Activated CD4-positive, alpha-beta T cell treated with anti-CD3 and anti-CD28 coated beads for 36 hours (primary cell): ENCODE measurements at regions not wholly inside any gene's neighbourhood (a gene's known extent, or its start where the extent isn't known, plus 50 kb on each side); places are given as distances from the start of the nearest gene placed in this dataset.

Source experiments
- ATAC-seq: fragments of 200-7000 bp; cut with Tn5 transposase; one replicate; pipeline ENCODE4 v1.10.0; 2021; ENCODE audit warnings: mild to moderate bottlenecking, moderate library complexity
- CTCF ChIA-PET: fragments of 350-600 bp; sonication (Branson Sonifier 250); formaldehyde crosslinking; loops from one replicate; lab custom pipeline; 2021; ENCODE audit warnings: antibody characterized with exemption; lab: Charles Lee
- POLR2A ChIA-PET: fragments of 350-600 bp; sonication (Branson Sonifier 250); formaldehyde crosslinking; loops from one replicate; lab custom pipeline; 2021; ENCODE audit warnings: antibody characterized with exemption, inconsistent platforms; lab: Charles Lee
- DNase-seq: peaks from one replicate; pipeline ENCODE4 v3.0.0-alpha.2; 2020
- H3K27ac Mint-ChIP-seq: one replicate; pipeline ENCODE4 v1.8.0; 2021; ENCODE audit warnings: mixed read lengths
- H3K27me3 Mint-ChIP-seq: one replicate; pipeline ENCODE4 v1.8.0; 2021; ENCODE audit warnings: mixed read lengths
- H3K36me3 Mint-ChIP-seq: one replicate; pipeline ENCODE4 v1.8.0; 2021; ENCODE audit warnings: low read depth, mixed read lengths
- H3K4me1 Mint-ChIP-seq: one replicate; pipeline ENCODE4 v1.8.0; 2021; ENCODE audit warnings: mixed read lengths
- H3K4me3 Mint-ChIP-seq: one replicate; pipeline ENCODE4 v1.8.0; 2021; ENCODE audit warnings: mild to moderate bottlenecking, moderate library complexity, mixed read lengths
- H3K9me3 Mint-ChIP-seq: one replicate; pipeline ENCODE4 v1.8.0; 2021; ENCODE audit warnings: low read depth, mixed read lengths
- intact Hi-C, 2 experiments: fragments of 100-400 bp; cut with DNase I in 1 of 2; cut with micrococcal nuclease in 1 of 2; formaldehyde crosslinking; loops; one replicate each; pipeline versions ENCODE4 v1.14.2 to v1.15.1; 2022 to 2024; cut with DNase I, micrococcal nuclease

- POLR2A ChIA-PET = no interaction called here
- ATAC-seq (no peak), DNase-seq (no peak)
- CTCF ChIA-PET = no interaction called here
- H3K4me3 Mint-ChIP-seq = no peak overlapping the region
- intact Hi-C loops = no loop called here
- no peaks in the 10 kb centered on the region for H3K9me3 Mint-ChIP-seq
- no peak overlapping the region for H3K27ac Mint-ChIP-seq
- H3K4me1 Mint-ChIP-seq = no peaks in the 10 kb centered on the region
- no peaks in the 10 kb centered on the region for H3K27me3 Mint-ChIP-seq
- no peaks in the 10 kb centered on the region for H3K36me3 Mint-ChIP-seq
Observed at GRCh38 chr2:41066168-41066567, 614.3 kb upstream of the SLC8A1 start.

- no peak overlapping the region for H3K27ac Mint-ChIP-seq
- CTCF ChIA-PET = no interaction called here
- H3K4me1 Mint-ChIP-seq = no peaks in the 10 kb centered on the region
- H3K4me3 Mint-ChIP-seq = no peak overlapping the region
- DNase-seq (no peak), ATAC-seq (no peak)
- intact Hi-C loops = no loop called here
- no peaks in the 10 kb centered on the region for H3K27me3 Mint-ChIP-seq
- no peaks in the 10 kb centered on the region for H3K36me3 Mint-ChIP-seq
- POLR2A ChIA-PET = no interaction called here
- no peaks in the 10 kb centered on the region for H3K9me3 Mint-ChIP-seq
Observed at GRCh38 chr2:41068740-41069139, 616.9 kb upstream of the SLC8A1 start.

- POLR2A ChIA-PET = no interaction called here
Observed at GRCh38 chr2:41078341-41078740, 626.5 kb upstream of the SLC8A1 start.

GRCh38 chr2:41079011-41079410 is 627.1 kb upstream of the SLC8A1 start:
- ATAC-seq (no peak), DNase-seq (no peak)
- ChIA-PET POLR2A (no interaction called here), CTCF (no interaction called here)
- no peaks in the 10 kb centered on the region for H3K4me1 Mint-ChIP-seq
- H3K27me3 Mint-ChIP-seq = no peaks in the 10 kb centered on the region
- no peaks in the 10 kb centered on the region for H3K9me3 Mint-ChIP-seq
- no peak overlapping the region for H3K27ac Mint-ChIP-seq
- no peaks in the 10 kb centered on the region for H3K36me3 Mint-ChIP-seq
- no peak overlapping the region for H3K4me3 Mint-ChIP-seq
- intact Hi-C loops = no loop called here

More at GRCh38 chr2:41078341-41078740, 626.5 kb upstream of the SLC8A1 start:
- CTCF ChIA-PET = no interaction called here
- Mint-ChIP-seq H3K9me3 (no peaks in the 10 kb centered on the region), H3K4me1 (no peaks in the 10 kb centered on the region), H3K4me3 (no peak overlapping the region), H3K27ac (no peak overlapping the region), H3K27me3 (no peaks in the 10 kb centered on the region), H3K36me3 (no peaks in the 10 kb centered on the region)
- intact Hi-C loops = no loop called here
- no peak for DNase-seq
- no peak for ATAC-seq

GRCh38 chr2:41084321-41084720 is 632.4 kb upstream of the SLC8A1 start:
- no peaks in the 10 kb centered on the region for H3K36me3 Mint-ChIP-seq
- peaks cover 5% of the 10 kb centered on the region for H3K9me3 Mint-ChIP-seq
- no peak overlapping the region for H3K4me3 Mint-ChIP-seq
- ChIA-PET CTCF (interaction anchor here (0.5 kb wide), 1 partner anchor 45 kb away, joined by 3 read pairs; no protein-coding TSS in a partner anchor), POLR2A (no interaction called here)
- no peak overlapping the region for H3K27ac Mint-ChIP-seq
- DNase-seq = no peak
- intact Hi-C loops = no loop called here
- ATAC-seq = no peak
- H3K4me1 Mint-ChIP-seq = no peaks in the 10 kb centered on the region
- no peaks in the 10 kb centered on the region for H3K27me3 Mint-ChIP-seq

GRCh38 chr2:41087946-41088345 is 636.1 kb upstream of the SLC8A1 start:
- H3K4me3 Mint-ChIP-seq = no peak overlapping the region
- CTCF ChIA-PET = no interaction called here

DNA sequence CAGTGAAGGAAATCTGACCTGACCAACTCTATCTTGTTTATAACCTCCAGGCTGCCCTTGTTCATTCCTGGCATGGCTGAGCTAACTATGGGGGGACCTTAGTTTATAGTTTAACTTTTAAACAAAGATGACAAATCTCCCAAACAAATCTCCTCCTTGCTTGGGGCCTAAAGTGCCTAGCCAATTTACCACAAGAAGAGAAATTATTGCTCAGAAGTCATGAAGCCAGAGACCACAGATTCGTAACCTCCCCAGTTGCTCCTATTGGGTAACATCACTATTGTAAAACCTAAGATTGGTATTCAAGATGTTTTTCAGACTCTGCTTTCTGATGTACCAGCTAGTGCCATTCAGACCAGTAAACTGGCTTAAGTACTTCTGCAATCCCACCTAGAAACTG is 649.4 kb upstream of the SLC8A1 start:
- Mint-ChIP-seq H3K9me3 (no peaks in the 10 kb centered on the region), H3K36me3 (no peaks in the 10 kb centered on the region), H3K4me3 (no peak overlapping the region), H3K4me1 (no peaks in the 10 kb centered on the region), H3K27me3 (no peaks in the 10 kb centered on the region), H3K27ac (no peak overlapping the region)
- CTCF ChIA-PET = no interaction called here
- intact Hi-C loops = no loop called here
- DNase-seq (no peak), ATAC-seq (no peak)
- POLR2A ChIA-PET = no interaction called here

More at GRCh38 chr2:41087946-41088345, 636.1 kb upstream of the SLC8A1 start:
- no peaks in the 10 kb centered on the region for H3K27me3 Mint-ChIP-seq
- DNase-seq (no peak), ATAC-seq (no peak)
- H3K36me3 Mint-ChIP-seq = no peaks in the 10 kb centered on the region
- H3K4me1 Mint-ChIP-seq = no peaks in the 10 kb centered on the region
- intact Hi-C loops = no loop called here
- H3K27ac Mint-ChIP-seq = no peak overlapping the region
- POLR2A ChIA-PET = no interaction called here
- H3K9me3 Mint-ChIP-seq = peaks cover 5% of the 10 kb centered on the region

- no peak for ATAC-seq
- Mint-ChIP-seq H3K4me3 (no peak overlapping the region), H3K4me1 (no peaks in the 10 kb centered on the region), H3K9me3 (peaks cover 3% of the 10 kb centered on the region), H3K27me3 (no peaks in the 10 kb centered on the region), H3K27ac (no peak overlapping the region), H3K36me3 (no peaks in the 10 kb centered on the region)
- CTCF ChIA-PET = no interaction called here
- DNase-seq = no peak
- POLR2A ChIA-PET = no interaction called here
- intact Hi-C loops = no loop called here
Observed at GRCh38 chr2:41109744-41110143, 657.9 kb upstream of the SLC8A1 start.

GRCh38 chr2:41111836-41112627 is 660.1 kb upstream of the SLC8A1 start:
- Mint-ChIP-seq H3K9me3 (peaks cover 3% of the 10 kb centered on the region), H3K4me1 (no peaks in the 10 kb centered on the region), H3K27ac (no peak overlapping the region), H3K27me3 (no peaks in the 10 kb centered on the region), H3K4me3 (no peak overlapping the region), H3K36me3 (no peaks in the 10 kb centered on the region)
- ChIA-PET POLR2A (no interaction called here), CTCF (no interaction called here)
- intact Hi-C loops = no loop called here
- ATAC-seq = no peak
- DNase-seq = no peak

DNA sequence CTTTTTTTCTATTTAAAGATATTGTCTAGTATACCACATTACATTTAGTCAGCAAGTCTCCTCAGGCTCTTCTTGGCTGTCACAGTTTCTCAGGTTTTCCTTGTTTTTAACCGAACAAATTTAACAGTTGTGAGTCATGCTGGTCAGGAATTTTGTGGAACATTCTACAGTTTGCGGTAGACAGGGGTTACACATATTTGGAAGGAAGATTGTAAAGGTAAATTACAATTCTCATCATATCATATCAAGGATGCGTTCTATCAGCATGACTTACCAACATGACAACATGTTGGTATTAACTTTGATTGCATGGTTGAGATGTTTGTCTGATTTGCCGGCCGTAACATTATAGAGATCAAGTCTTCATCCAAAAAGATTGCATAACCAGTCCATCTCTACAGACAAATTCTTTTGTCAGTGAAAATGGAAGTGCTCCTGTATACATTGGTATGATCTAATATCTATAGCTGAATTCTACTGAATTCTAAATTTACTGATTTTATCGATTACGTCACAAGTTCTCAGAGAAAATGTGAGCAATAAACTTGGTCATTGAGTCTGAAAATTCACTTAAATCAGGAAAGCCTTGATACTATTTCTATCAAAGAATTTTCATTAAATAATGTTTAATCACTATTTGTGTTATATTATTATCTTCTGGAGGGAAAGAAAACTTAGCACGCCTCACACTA is 664.4 kb upstream of the SLC8A1 start:
- CTCF ChIA-PET = interaction anchor here (1.3 kb wide), 1 partner anchor 18 kb away, joined by 3 read pairs; no protein-coding TSS in a partner anchor
- Mint-ChIP-seq H3K36me3 (no peaks in the 10 kb centered on the region), H3K27me3 (no peaks in the 10 kb centered on the region), H3K4me1 (no peaks in the 10 kb centered on the region), H3K9me3 (peaks cover 3% of the 10 kb centered on the region), H3K27ac (no peak overlapping the region), H3K4me3 (no peak overlapping the region)
- intact Hi-C loops = no loop called here
- no peak for ATAC-seq
- POLR2A ChIA-PET = no interaction called here
- DNase-seq = no peak

DNA sequence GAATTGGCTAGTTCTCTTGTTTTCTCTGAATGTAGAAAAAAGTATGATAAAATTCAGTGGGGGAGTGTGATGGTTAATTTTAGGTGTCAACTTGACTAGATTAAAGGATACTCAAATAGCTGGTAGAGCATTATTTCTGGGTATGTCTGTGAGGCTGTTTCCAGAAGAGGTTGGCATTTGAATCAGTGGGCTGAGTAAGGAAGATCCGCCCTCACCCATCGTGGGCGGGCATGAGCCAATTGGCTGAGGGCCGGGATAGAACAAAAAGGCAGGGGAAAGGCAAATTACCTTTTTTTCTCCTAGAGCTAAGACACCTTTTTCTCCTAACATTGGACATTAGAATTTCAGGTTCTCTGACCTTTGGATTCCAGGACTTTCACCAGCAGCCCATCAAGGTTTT is 667.6 kb upstream of the SLC8A1 start:
- H3K9me3 Mint-ChIP-seq = peaks cover under 1% of the 10 kb centered on the region
- H3K36me3 Mint-ChIP-seq = no peaks in the 10 kb centered on the region
- H3K4me3 Mint-ChIP-seq = no peak overlapping the region
- intact Hi-C loops = no loop called here
- no peak overlapping the region for H3K27ac Mint-ChIP-seq
- no peak for DNase-seq
- ChIA-PET CTCF (no interaction called here), POLR2A (no interaction called here)
- H3K4me1 Mint-ChIP-seq = no peaks in the 10 kb centered on the region
- no peak for ATAC-seq
- H3K27me3 Mint-ChIP-seq = no peaks in the 10 kb centered on the region

DNA sequence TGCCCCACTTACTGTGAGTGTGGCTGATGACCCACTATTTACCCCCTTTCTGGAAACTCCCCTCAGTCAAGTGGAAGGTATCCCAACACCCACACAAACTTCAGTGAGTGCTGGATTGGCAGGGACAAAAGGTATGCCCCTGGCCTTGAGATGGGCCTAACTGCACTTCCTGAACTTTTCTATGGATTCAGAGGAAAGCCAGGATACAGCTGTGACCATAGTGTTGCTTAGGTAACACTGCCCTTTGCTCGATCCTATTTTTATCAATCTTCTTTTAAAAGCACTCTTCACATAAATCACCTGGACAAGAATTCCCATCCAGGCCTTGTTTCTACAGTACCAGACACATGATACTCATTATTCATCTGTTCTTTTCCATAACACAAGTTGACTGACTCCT is 671.5 kb upstream of the SLC8A1 start:
- ChIA-PET CTCF (no interaction called here), POLR2A (no interaction called here)
- Mint-ChIP-seq H3K36me3 (no peaks in the 10 kb centered on the region), H3K4me1 (no peaks in the 10 kb centered on the region), H3K27me3 (no peaks in the 10 kb centered on the region), H3K27ac (no peak overlapping the region), H3K4me3 (no peak overlapping the region), H3K9me3 (peaks cover 2% of the 10 kb centered on the region)
- no peak for DNase-seq
- no peak for ATAC-seq
- intact Hi-C loops = no loop called here
